ENCODE measurements at regions not wholly inside any gene's neighbourhood (a gene's known extent, or its start where the extent isn't known, plus 50 kb on each side); places are given as distances from the start of the nearest gene placed in this dataset.

DNA sequence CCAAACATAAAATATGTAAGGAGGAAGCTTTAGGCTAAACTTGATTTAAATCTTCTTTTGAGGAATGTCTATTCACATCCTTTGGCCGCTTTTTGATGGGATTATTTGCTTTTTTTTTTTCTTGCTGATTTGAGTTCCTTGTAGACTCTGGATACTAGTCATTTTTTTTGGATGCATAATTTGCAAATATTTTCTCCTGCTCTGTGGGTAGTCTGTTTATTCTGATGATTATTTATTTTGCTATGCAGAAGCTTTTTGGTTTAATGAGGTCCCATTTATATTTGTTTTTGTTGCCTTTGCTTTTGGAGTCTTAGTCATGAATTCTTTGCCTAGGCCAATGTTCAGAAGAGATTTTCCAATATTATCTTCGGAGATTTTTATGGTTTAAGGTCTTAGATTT lies 144.9 kb downstream of the MAGEC2 start:
- Histone ChIP-seq H4K20me1 (ENCODE audit: insufficient read depth) (no peaks in the 10 kb centered on the region), H2AFZ (ENCODE audit: low read depth, low read length) (no peak overlapping the region), H3K27me3 (ENCODE audit: insufficient read depth, low read depth, low read length) (no peaks in the 10 kb centered on the region), H3K4me2 (ENCODE audit: low read length) (no peak overlapping the region), H3F3A (ENCODE audit: insufficient read depth, low read length, poor library complexity, severe bottlenecking) (no peaks in the 10 kb centered on the region), H3K4me3 (ENCODE audit: low read length) (no peak overlapping the region), H3K9ac (ENCODE audit: low read length) (no peak overlapping the region), H3K9me2 (ENCODE audit: insufficient read depth, low read length) (no peaks in the 10 kb centered on the region), H3K79me2 (replicated peaks; ENCODE audit: insufficient read depth, low read length) (no peaks in the 10 kb centered on the region), H3K36me3 (ENCODE audit: insufficient read depth, low read length) (no peaks in the 10 kb centered on the region), H3K9me3 (ENCODE audit: low read length) (no peaks in the 10 kb centered on the region), H3K27ac (ENCODE audit: low read length) (no peak overlapping the region)
- no peak for TF ChIP-seq POLR2AphosphoS5 (IDR thresholded peaks at IDR 0.05)
- no peak for TF ChIP-seq TAF1 (IDR thresholded peaks at IDR 0.05; ENCODE audit: low read depth)
- no peak for TF ChIP-seq RAD21 (conservative IDR thresholded peaks at IDR 0.05)
- TF ChIP-seq SMC3 (conservative IDR thresholded peaks at IDR 0.05; ENCODE audit: poor library complexity) = no peak
- TF ChIP-seq EP300 (conservative IDR thresholded peaks at IDR 0.05; ENCODE audit: poor library complexity, severe bottlenecking) = no peak
- no peak for TF ChIP-seq REST (IDR thresholded peaks at IDR 0.05; ENCODE audit: borderline replicate concordance)
- no peak for TF ChIP-seq EZH2 (IDR thresholded peaks at IDR 0.05; ENCODE audit: borderline replicate concordance, insufficient read depth, low read length, poor library complexity, severe bottlenecking)
- TF ChIP-seq, protein P1, sequence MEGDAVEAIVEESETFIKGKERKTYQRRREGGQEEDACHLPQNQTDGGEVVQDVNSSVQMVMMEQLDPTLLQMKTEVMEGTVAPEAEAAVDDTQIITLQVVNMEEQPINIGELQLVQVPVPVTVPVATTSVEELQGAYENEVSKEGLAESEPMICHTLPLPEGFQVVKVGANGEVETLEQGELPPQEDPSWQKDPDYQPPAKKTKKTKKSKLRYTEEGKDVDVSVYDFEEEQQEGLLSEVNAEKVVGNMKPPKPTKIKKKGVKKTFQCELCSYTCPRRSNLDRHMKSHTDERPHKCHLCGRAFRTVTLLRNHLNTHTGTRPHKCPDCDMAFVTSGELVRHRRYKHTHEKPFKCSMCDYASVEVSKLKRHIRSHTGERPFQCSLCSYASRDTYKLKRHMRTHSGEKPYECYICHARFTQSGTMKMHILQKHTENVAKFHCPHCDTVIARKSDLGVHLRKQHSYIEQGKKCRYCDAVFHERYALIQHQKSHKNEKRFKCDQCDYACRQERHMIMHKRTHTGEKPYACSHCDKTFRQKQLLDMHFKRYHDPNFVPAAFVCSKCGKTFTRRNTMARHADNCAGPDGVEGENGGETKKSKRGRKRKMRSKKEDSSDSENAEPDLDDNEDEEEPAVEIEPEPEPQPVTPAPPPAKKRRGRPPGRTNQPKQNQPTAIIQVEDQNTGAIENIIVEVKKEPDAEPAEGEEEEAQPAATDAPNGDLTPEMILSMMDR (IDR thresholded peaks at IDR 0.05; ENCODE audit: poor library complexity, severe bottlenecking) = no peak
- TF ChIP-seq MXI1 (conservative IDR thresholded peaks at IDR 0.05; ENCODE audit: poor library complexity, severe bottlenecking) = no peak

DNA sequence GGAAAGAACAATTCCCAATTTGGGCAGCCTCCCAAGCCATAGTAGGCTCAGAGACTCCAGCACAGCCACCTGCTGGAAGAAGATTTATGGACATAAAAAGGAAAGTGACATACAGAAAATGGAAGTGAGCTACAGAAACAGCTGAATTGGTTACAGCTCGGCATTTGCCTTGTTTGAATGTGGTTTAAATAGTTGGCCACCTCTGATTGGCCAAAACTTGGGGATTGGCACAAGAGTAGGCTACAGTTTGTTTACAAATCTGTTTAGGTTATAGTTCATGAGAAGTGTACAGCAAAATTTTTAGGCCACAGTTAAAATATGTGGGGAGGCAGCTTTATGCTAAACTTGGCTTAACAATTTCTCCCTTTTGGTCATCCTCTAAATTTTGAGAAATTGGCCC lies 150.4 kb downstream of the MAGEC1 start:
- H3K36me3 ChIP-seq (ENCODE audit: insufficient read depth, low read length) = no peaks in the 10 kb centered on the region
- no peaks in the 10 kb centered on the region for H3K27me3 ChIP-seq (ENCODE audit: insufficient read depth, low read depth, low read length)
- no peaks in the 10 kb centered on the region for H3K79me2 ChIP-seq (replicated peaks; ENCODE audit: insufficient read depth, low read length)
- no peaks in the 10 kb centered on the region for H3F3A ChIP-seq (ENCODE audit: insufficient read depth, low read length, poor library complexity, severe bottlenecking)
- no peaks in the 10 kb centered on the region for H3K9me2 ChIP-seq (ENCODE audit: insufficient read depth, low read length)
- H3K4me2 ChIP-seq (ENCODE audit: low read length) = no peak overlapping the region
- TF ChIP-seq, protein P1 (IDR thresholded peaks at IDR 0.05; ENCODE audit: poor library complexity, severe bottlenecking) = no peak
- no peak for TF ChIP-seq POLR2AphosphoS5 (IDR thresholded peaks at IDR 0.05)
- TF ChIP-seq SMC3 (conservative IDR thresholded peaks at IDR 0.05; ENCODE audit: poor library complexity) = no peak
- no peak for TF ChIP-seq RAD21 (conservative IDR thresholded peaks at IDR 0.05)
- no peak for TF ChIP-seq EP300 (conservative IDR thresholded peaks at IDR 0.05; ENCODE audit: poor library complexity, severe bottlenecking)
- no peak for TF ChIP-seq REST (IDR thresholded peaks at IDR 0.05; ENCODE audit: borderline replicate concordance)
- no peak for TF ChIP-seq EZH2 (IDR thresholded peaks at IDR 0.05; ENCODE audit: borderline replicate concordance, insufficient read depth, low read length, poor library complexity, severe bottlenecking)
- no peak for TF ChIP-seq MXI1 (conservative IDR thresholded peaks at IDR 0.05; ENCODE audit: poor library complexity, severe bottlenecking)
- TF ChIP-seq TAF1 (IDR thresholded peaks at IDR 0.05; ENCODE audit: low read depth) = no peak
- no peak overlapping the region for H3K4me3 ChIP-seq (ENCODE audit: low read length)
- no peaks in the 10 kb centered on the region for H3K9me3 ChIP-seq (ENCODE audit: low read length)
- no peak overlapping the region for H3K27ac ChIP-seq (ENCODE audit: low read length)
- no peaks in the 10 kb centered on the region for H4K20me1 ChIP-seq (ENCODE audit: insufficient read depth)
- no peak overlapping the region for H2AFZ ChIP-seq (ENCODE audit: low read depth, low read length)
- no peak overlapping the region for H3K9ac ChIP-seq (ENCODE audit: low read length)
